ENCODE measurements at regions not wholly inside any gene's neighbourhood (a gene's known extent, or its start where the extent isn't known, plus 50 kb on each side); places are given as distances from the start of the nearest gene placed in this dataset.

GRCh38 chr17:73887739-73888138 lies 243.5 kb upstream of the SDK2 start:
- no peak for DNase-seq (ENCODE audit: extremely low read depth, low read depth)
- TF ChIP-seq CTCF (IDR thresholded peaks at IDR 0.05; ENCODE audit: low read depth, low read length) = no peak

DNA sequence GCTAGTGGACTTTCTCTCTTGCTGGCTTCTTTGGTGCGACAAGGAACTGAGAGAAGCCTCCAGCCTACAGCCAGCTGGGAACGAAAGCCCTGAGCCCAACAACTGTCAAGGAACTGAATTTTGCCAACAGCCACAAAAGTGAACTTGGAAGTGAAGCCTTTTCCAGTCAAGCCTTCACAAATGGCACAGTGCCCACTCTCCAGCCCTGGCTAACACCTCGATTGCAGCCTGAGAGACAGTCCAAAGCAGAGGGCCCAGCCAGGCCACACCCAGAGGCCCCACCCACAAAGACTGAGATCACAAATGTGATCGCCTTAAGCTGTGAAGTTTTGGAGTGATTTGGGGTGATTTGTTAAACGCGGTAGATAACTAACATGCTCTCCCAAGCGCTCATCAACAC lies 244.6 kb upstream of the SDK2 start:
- no peak for TF ChIP-seq CTCF (IDR thresholded peaks at IDR 0.05; ENCODE audit: low read depth, low read length)
- DNase-seq (ENCODE audit: extremely low read depth, low read depth) = no peak

- TF ChIP-seq CTCF (IDR thresholded peaks at IDR 0.05; ENCODE audit: low read depth, low read length) = no peak
Measured at GRCh38 chr17:73889439-73889838, 245.2 kb upstream of the SDK2 start.

GRCh38 chr17:73890831-73891405 lies 246.7 kb upstream of the SDK2 start:
- DNase-seq (ENCODE audit: extremely low read depth, low read depth) = no peak
- TF ChIP-seq CTCF (IDR thresholded peaks at IDR 0.05; ENCODE audit: low read depth, low read length) = no peak

More at GRCh38 chr17:73889439-73889838, 245.2 kb upstream of the SDK2 start:
- DNase-seq (ENCODE audit: extremely low read depth, low read depth) = no peak

GRCh38 chr17:73895157-73895556 lies 250.9 kb upstream of the SDK2 start:
- no peak for TF ChIP-seq CTCF (IDR thresholded peaks at IDR 0.05; ENCODE audit: low read depth, low read length)

DNA sequence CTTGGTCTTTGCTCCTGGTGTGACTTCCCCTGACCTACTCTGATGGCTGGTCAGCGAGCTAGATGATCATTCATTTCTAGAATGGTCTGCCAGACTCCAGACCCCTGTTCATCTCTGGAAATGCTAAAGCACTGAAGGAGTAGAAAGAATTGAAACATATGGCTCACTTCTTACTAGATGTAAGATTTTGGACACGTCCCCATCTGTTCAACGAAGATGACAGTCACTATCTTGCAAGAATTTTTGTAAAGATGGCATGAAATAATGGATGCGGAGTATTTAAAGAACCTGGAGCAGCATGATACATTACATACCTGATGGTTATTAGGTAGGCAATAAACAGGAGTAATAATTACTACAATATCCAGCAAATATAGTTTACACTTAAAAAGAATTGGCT lies 252.7 kb upstream of the SDK2 start:
- no peak for DNase-seq (ENCODE audit: extremely low read depth, low read depth)
- no peak for TF ChIP-seq CTCF (IDR thresholded peaks at IDR 0.05; ENCODE audit: low read depth, low read length)

More at GRCh38 chr17:73895157-73895556, 250.9 kb upstream of the SDK2 start:
- DNase-seq (ENCODE audit: extremely low read depth, low read depth) = no peak

DNA sequence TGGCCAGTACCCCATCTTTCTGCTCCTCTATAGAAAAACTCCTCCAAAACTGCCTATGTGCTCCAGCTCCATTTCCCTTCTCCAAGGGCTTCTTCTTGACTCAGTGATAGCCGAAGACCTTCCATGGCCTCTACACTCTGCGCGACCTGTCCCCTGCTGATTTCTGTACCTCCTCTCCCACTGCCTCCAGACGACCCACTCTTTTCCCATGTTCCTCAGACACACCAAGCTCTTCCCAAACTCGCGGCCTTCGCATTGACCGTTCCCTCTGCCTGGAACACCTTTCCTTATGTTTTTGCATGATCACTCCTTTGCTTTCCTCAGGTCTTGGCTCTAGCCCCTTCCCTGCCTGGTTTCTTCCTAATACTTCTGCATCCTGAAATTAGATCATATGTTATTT lies 255.6 kb upstream of the SDK2 start:
- no peak for DNase-seq (ENCODE audit: extremely low read depth, low read depth)
- no peak for TF ChIP-seq CTCF (IDR thresholded peaks at IDR 0.05; ENCODE audit: low read depth, low read length)
